WTC11 (cell line): ENCODE measurements at regions not wholly inside any gene's neighbourhood (a gene's known extent, or its start where the extent isn't known, plus 50 kb on each side); places are given as distances from the start of the nearest gene placed in this dataset.

Source experiments
- ATAC-seq: fragments of 200-7000 bp; cut with Tn5 transposase; 2 replicates; pipeline ENCODE4 v1.10.0; 2021; ENCODE audit warnings: mild to moderate bottlenecking, moderate library complexity
- CTCF ChIA-PET: fragments of 300-600 bp; sonication (Branson Sonifier 250); formaldehyde crosslinking; loops from one replicate; lab custom pipeline; 2021; ENCODE audit warnings: antibody characterized with exemption; lab: Charles Lee
- POLR2A ChIA-PET: fragments of 350-600 bp; sonication (Branson Sonifier 250); formaldehyde crosslinking; loops from one replicate; lab custom pipeline; 2021; ENCODE audit warnings: antibody characterized with exemption; lab: Charles Lee
- DNase-seq: peaks from one replicate; pipeline ENCODE4 v3.0.0; 2021; ENCODE audit warnings: low spot score
- H3K27ac Mint-ChIP-seq: 2 replicates; pipeline ENCODE4 v1.8.0; 2021; ENCODE audit warnings: mixed read lengths
- H3K27me3 Mint-ChIP-seq: 2 replicates; pipeline ENCODE4 v1.8.0; 2021; ENCODE audit warnings: low read depth, mild to moderate bottlenecking, moderate library complexity, mixed read lengths
- H3K36me3 Mint-ChIP-seq: 2 replicates; pipeline ENCODE4 v1.8.0; 2021; ENCODE audit warnings: mixed read lengths
- H3K4me1 Mint-ChIP-seq: 2 replicates; pipeline ENCODE4 v1.8.0; 2022; ENCODE audit warnings: mixed read lengths
- H3K4me3 Mint-ChIP-seq: 2 replicates; pipeline ENCODE4 v1.8.0; 2021; ENCODE audit warnings: mild to moderate bottlenecking, moderate library complexity, mixed read lengths
- H3K9me3 Mint-ChIP-seq: 2 replicates; pipeline ENCODE4 v1.8.0; 2021; ENCODE audit warnings: mixed read lengths
- AFF4 ChIP-seq: sonication (generic); formaldehyde crosslinking; IDR thresholded peaks from 2 replicates; pipeline ENCODE4 v1.8.1; 2023; ENCODE audit warnings: mild to moderate bottlenecking, missing genetic modification reagents, borderline replicate concordance
- ARID4B ChIP-seq: sonication (generic); formaldehyde crosslinking; IDR thresholded peaks from 2 replicates; pipeline ENCODE4 v1.8.0; 2023; ENCODE audit warnings: missing genetic modification reagents, mild to moderate bottlenecking, borderline replicate concordance
- ATF3 ChIP-seq: sonication (generic); formaldehyde crosslinking; conservative IDR thresholded peaks from 2 replicates; pipeline ENCODE4 v1.8.1; 2022; ENCODE audit warnings: mild to moderate bottlenecking, missing genetic modification reagents
- CREB1 ChIP-seq: sonication (generic); formaldehyde crosslinking; IDR thresholded peaks from 2 replicates; pipeline ENCODE4 v1.8.0; 2023; ENCODE audit warnings: mild to moderate bottlenecking, missing genetic modification reagents
- E2F1 ChIP-seq: sonication (generic); formaldehyde crosslinking; IDR thresholded peaks from 2 replicates; pipeline ENCODE4 v1.8.0; 2022; ENCODE audit warnings: mild to moderate bottlenecking, missing genetic modification reagents
- E2F4 ChIP-seq: sonication (generic); formaldehyde crosslinking; IDR thresholded peaks from 2 replicates; pipeline ENCODE4 v1.8.1; 2022; ENCODE audit warnings: low read depth, mild to moderate bottlenecking, moderate library complexity, missing genetic modification reagents, borderline replicate concordance
- FOXK1 ChIP-seq: sonication (generic); formaldehyde crosslinking; IDR thresholded peaks from 2 replicates; pipeline ENCODE4 v1.8.0; 2022; ENCODE audit warnings: mild to moderate bottlenecking, moderate library complexity, missing genetic modification reagents
- FOXP1 ChIP-seq: sonication (generic); formaldehyde crosslinking; IDR thresholded peaks from 2 replicates; pipeline ENCODE4 v1.8.0; 2022; ENCODE audit warnings: missing genetic modification reagents, mild to moderate bottlenecking, moderate library complexity, borderline replicate concordance
- GABPB1 ChIP-seq: sonication (generic); formaldehyde crosslinking; IDR thresholded peaks from 2 replicates; pipeline ENCODE4 v1.8.1; 2023; ENCODE audit warnings: mild to moderate bottlenecking, missing genetic modification reagents
- MXD4 ChIP-seq: fragments of 250-450 bp; sonication (Bioruptor Pico); IDR thresholded peaks from 2 replicates; pipeline ENCODE4 v1.8.0; 2021; ENCODE audit warnings: mild to moderate bottlenecking, moderate library complexity, borderline replicate concordance
- NFE2L1 ChIP-seq: sonication (generic); formaldehyde crosslinking; IDR thresholded peaks from 2 replicates; pipeline ENCODE4 v1.8.1; 2023; ENCODE audit warnings: missing genetic modification reagents
- RORB ChIP-seq: fragments of 250-450 bp; sonication (Bioruptor Pico); IDR thresholded peaks from 2 replicates; pipeline ENCODE4 v1.9.0; 2021; ENCODE audit warnings: mild to moderate bottlenecking
- SOX15 ChIP-seq: fragments of 250-450 bp; sonication (Bioruptor Pico); IDR thresholded peaks from 2 replicates; pipeline ENCODE4 v1.9.0; 2021; ENCODE audit warnings: mild to moderate bottlenecking
- SP1 ChIP-seq: sonication (generic); formaldehyde crosslinking; conservative IDR thresholded peaks from 2 replicates; pipeline ENCODE4 v1.8.1; 2022; ENCODE audit warnings: missing genetic modification reagents
- TEAD1 ChIP-seq: sonication (generic); formaldehyde crosslinking; IDR thresholded peaks from 2 replicates; pipeline ENCODE4 v1.8.0; 2022; ENCODE audit warnings: mild to moderate bottlenecking, missing genetic modification reagents
- USF2 ChIP-seq: sonication (generic); formaldehyde crosslinking; IDR thresholded peaks from 2 replicates; pipeline ENCODE4 v1.8.1; 2023; ENCODE audit warnings: mild to moderate bottlenecking, missing genetic modification reagents, moderate library complexity
- ZNF281 ChIP-seq: sonication (generic); formaldehyde crosslinking; IDR thresholded peaks from 2 replicates; pipeline ENCODE4 v1.8.0; 2023; ENCODE audit warnings: mild to moderate bottlenecking, missing genetic modification reagents
- ZNF317 ChIP-seq: sonication (generic); formaldehyde crosslinking; IDR thresholded peaks from 2 replicates; pipeline ENCODE4 v1.8.1; 2023; ENCODE audit warnings: low read depth, mild to moderate bottlenecking, moderate library complexity, missing genetic modification reagents, borderline replicate concordance
- ZNF423 ChIP-seq: fragments of 250-450 bp; sonication (Bioruptor Pico); IDR thresholded peaks from 2 replicates; pipeline ENCODE4 v2.1.2; 2022; ENCODE audit warnings: mild to moderate bottlenecking, moderate library complexity

GRCh38 chr10:57142925-57143576 is 782.0 kb upstream of the ZWINT start:
- no peak overlapping the region for H3K27ac Mint-ChIP-seq
- ChIA-PET POLR2A (no interaction called here), CTCF (no interaction called here)
- peak; percentile 19 for DNase-seq
- peaks cover 25% of the 10 kb centered on the region for H3K9me3 Mint-ChIP-seq
- H3K36me3 Mint-ChIP-seq: peaks cover 25% of the 10 kb centered on the region
- H3K4me3 Mint-ChIP-seq: no peak overlapping the region
- TF ChIP-seq SP1 (CRISPR knock-in tag): 0 out of 2 replicates have a peak, but pooled peaks have one; percentile 17
- no peak for TF ChIP-seq USF2 (CRISPR knock-in tag)
- TF ChIP-seq TEAD1 (CRISPR knock-in tag): peak; percentile 40; the same call in 1 of the 2 replicates
- TF ChIP-seq FOXP1 (CRISPR knock-in tag): no peak
- TF ChIP-seq NFE2L1 (CRISPR knock-in tag): no peak
- peak; percentile 74; the same call in 1 of the 2 replicates for TF ChIP-seq ZNF317 (CRISPR knock-in tag)
- TF ChIP-seq FOXK1 (CRISPR knock-in tag): peak; percentile 56
- TF ChIP-seq CREB1 (CRISPR knock-in tag): 0 out of 2 replicates have a peak, but pooled peaks have one; percentile 22
- H3K27me3 Mint-ChIP-seq: peaks cover 99% of the 10 kb centered on the region
- ATAC-seq: peak; percentile 86
- no peaks in the 10 kb centered on the region for H3K4me1 Mint-ChIP-seq

GRCh38 chr10:57141708-57142107 is 780.6 kb upstream of the ZWINT start:
- no peak for ATAC-seq
- peaks cover 25% of the 10 kb centered on the region for H3K9me3 Mint-ChIP-seq
- no peak overlapping the region for H3K27ac Mint-ChIP-seq
- H3K4me1 Mint-ChIP-seq: no peaks in the 10 kb centered on the region
- POLR2A ChIA-PET: no interaction called here
- CTCF ChIA-PET: no interaction called here
- peaks cover 99% of the 10 kb centered on the region for H3K27me3 Mint-ChIP-seq
- peaks cover 25% of the 10 kb centered on the region for H3K36me3 Mint-ChIP-seq
- DNase-seq: no peak
- no peak overlapping the region for H3K4me3 Mint-ChIP-seq
- TF ChIP-seq E2F1 (CRISPR knock-in tag) (no peak), E2F4 (CRISPR knock-in tag) (no peak), GABPB1 (CRISPR knock-in tag) (no peak), FOXP1 (CRISPR knock-in tag) (no peak), MXD4 (CRISPR knock-in tag) (no peak), ZNF423 (no peak), ZNF281 (CRISPR knock-in tag) (no peak), AFF4 (CRISPR knock-in tag) (no peak), SOX15 (CRISPR knock-in tag) (no peak), TEAD1 (CRISPR knock-in tag) (no peak), ARID4B (CRISPR knock-in tag) (no peak), ATF3 (CRISPR knock-in tag) (no peak), RORB (CRISPR knock-in tag) (no peak)
